T-helper 1 cell treated with Interleukin-12 subunit alpha and Interleukin-12 subunit beta and Interleukin-4 antibody, amounts not matched to agents 30 ng/mL and 1 ng/mL, for 36 hours (primary cell): ENCODE measurements at regions not wholly inside any gene's neighbourhood (a gene's known extent, or its start where the extent isn't known, plus 50 kb on each side); places are given as distances from the start of the nearest gene placed in this dataset.
"Not testable (repeated sequence)": the region's sequence is repeated elsewhere in the genome, so short reads cannot be mapped to it uniquely, and the experiment has no call there.

ENCODE experiments used
- intact Hi-C: fragments of 100-400 bp; cut with micrococcal nuclease; formaldehyde crosslinking; loops from one replicate; pipeline ENCODE4 v1.15.1; 2024

GRCh38 chr11:16606784-16607674 is 131.4 kb upstream of the C11orf58 start:
- intact Hi-C loops: loop anchor here (1.0 to 5.0 kb wide), 4 partner anchors 7 to 1635 kb away; partner anchors contain the start of genes C11orf58 and CALCA

- intact Hi-C loops: loop anchor here (1.0 to 5.0 kb wide), 4 partner anchors 8 to 1634 kb away; partner anchors contain the start of genes C11orf58 and CALCA
Observed at GRCh38 chr11:16605894-16606783, 132.3 kb upstream of the C11orf58 start.

DNA sequence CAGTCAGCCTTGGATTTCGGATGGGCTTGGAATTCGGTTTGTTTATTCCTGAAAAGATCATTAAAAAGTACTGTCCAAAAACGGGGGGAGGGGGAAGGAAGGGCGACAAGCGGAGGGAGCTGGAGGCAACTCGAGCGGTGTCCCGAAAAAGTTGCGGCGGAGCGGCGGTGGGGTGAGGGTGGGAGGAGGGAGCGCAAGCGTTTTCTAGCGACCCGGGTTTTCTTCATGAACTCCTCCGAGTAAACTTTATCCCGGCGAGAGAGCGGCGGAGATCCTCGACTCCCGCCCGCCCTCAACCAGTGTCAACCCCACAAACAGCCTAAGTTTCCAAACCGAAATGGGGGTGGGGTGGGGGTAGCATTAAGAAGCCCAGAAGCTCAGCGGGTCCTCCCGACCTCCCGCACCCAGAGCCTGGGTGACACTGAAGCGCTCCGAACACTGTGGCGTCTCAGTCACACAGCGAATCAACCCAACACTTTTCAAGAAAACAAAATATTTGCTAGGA is 133.0 kb upstream of the C11orf58 start:
- intact Hi-C loops: loop anchor here (5.0 kb wide), 2 partner anchors 1132 to 1633 kb away; partner anchors contain the start of gene CALCA

DNA sequence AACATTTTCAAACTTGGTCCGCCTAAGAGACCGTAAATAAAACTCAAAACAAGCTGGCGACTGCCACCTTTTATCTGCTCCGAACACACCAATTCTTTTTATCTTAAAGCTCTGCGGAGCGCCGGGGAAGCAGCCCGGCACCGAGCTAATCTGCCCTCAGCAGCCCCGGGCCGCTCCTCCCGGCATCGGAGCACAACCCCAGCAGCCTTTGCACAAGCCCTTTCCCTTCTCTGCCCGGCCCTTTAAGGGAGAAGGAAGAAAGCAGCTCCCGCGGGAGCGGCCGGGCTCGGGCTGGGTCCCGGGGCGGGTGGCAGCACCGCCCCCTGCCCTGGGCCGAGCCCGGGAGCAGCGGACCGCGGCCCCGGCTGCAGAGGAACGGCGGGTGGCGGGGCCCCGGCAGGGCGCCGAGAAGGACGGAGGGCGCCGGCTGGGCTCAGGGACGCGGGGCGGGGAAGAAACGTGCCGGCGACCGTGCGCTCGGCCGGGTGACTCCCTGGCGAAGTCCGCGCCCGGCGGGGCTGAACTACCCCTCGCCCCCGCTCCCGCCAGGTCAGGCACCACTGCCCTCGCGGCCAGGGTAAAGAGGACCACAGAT is 133.6 kb upstream of the C11orf58 start:
- intact Hi-C loops: loop anchor here (5.0 kb wide), 2 partner anchors 1132 to 1633 kb away; partner anchors contain the start of gene CALCA

DNA sequence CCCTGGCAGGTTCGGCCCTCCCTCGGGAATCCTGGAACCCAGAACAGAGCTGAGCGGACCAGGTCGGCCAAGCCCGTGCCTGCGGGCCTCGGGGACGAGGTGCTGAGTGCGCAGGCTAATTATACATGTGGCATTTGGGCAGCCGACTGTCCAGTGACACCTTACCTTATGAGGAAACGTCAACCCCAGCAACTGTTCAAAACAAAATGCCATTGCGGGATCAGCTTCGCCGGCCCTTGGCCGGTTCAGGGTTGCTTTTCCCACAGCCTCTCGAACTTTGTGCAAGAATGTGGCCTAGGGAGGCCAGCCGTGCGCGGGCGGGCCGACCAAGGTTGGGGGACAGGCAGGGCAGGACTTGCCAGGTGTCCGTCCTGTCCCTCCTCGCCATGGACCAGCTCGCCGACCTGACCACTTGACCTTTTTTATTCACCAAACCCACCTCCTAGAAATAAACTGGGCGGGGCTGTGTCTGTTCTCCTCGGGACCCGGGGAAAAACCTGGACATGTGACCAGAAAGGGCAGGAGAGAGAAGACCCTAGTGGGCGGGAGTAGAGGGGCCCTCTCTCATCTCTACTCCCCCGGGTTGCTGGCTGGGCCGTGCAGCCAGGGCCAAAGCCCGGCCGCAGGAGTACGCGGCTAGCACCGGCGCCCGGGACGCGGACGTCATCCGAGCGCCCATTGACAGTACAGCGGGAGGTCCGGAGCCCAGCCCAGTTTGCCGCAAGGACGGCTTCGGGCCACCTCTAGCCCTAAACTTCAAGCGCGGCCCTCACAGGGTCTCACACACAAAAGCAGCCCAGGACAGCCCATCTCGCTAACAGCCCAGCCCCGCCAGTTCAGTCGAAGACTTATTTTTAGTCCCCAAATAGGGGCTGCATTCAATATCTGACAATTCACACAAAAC is 134.3 kb upstream of the C11orf58 start:
- intact Hi-C loops: no loop called here

- intact Hi-C loops: no loop called here
Observed at GRCh38 chr11:16603245-16603644, 135.2 kb upstream of the C11orf58 start.

DNA sequence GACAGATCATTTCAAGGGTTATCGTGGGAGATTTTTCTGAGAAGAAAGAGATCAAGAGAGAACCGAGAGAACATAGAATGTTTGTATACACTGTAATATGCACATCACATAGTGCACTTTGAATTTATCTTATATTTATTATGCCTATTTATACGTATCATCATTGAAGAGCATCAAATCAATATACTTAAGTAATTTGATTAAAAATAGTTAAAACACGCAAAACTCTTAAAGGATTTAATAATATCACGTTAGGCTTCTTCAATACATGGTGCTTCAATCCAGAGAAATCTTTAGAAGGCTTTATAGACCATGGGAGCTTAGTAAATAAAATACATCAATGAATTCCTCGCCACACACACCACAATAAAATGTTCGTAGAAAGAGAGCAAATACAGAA is 139.5 kb upstream of the C11orf58 start:
- intact Hi-C loops: loop anchor here (5.0 kb wide), 1 partner anchor 1622 kb away; no protein-coding TSS in a partner anchor

- intact Hi-C loops: loop anchor here (5.0 kb wide), 1 partner anchor 1621 kb away; no protein-coding TSS in a partner anchor
Observed at GRCh38 chr11:16598032-16598431, 140.4 kb upstream of the C11orf58 start.

- intact Hi-C loops: loop anchor here (5.0 kb wide), 1 partner anchor 1619 kb away; no protein-coding TSS in a partner anchor
Observed at GRCh38 chr11:16596231-16596630, 142.2 kb upstream of the C11orf58 start.

GRCh38 chr11:16591157-16591556 is 147.3 kb upstream of the C11orf58 start:
- intact Hi-C loops: no loop called here

DNA sequence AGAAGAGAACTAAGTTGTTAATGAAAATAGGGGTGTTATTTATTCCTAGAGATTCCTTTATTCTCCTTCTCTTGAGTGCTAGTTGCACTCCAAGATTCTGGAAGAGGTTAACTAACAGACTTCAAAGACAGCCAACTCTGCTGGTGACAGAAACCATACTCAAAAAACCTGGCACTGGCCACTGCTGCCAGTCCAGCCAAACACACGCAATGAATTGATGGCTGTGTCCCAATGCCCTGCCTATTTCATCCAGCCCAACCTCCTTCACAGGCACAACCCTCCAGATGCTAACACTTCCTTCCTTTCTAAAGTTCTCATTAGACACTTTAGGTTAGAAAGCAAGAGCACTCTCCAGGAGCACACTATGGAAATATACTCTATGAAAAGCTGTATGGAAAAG is 150.8 kb upstream of the C11orf58 start:
- intact Hi-C loops: no loop called here

GRCh38 chr11:16584569-16584968 is 153.9 kb upstream of the C11orf58 start:
- intact Hi-C loops: no loop called here

- intact Hi-C loops: not testable (repeated sequence)
Observed at GRCh38 chr11:16581078-16581477, 157.4 kb upstream of the C11orf58 start.

- intact Hi-C loops: no loop called here
Observed at GRCh38 chr11:16577490-16577889, 161.0 kb upstream of the C11orf58 start.

DNA sequence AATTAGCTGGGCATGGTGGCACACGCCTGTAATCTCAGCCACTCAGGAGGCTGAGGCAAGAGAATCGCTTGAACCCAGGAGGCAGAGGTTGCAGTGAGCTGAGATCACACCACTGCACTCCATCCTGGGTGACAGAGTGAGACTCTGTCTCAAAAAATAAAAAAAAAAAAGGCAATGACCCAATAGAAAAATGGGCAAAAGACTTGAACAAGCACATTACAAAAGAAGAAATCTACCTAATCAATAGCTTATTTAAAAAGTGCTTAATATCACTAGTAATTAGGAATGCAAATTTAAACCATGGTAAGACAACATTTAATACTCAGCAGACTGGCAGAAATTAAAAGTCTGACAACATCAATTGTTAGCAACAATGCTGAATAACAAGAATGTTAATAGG is 163.6 kb upstream of the C11orf58 start:
- intact Hi-C loops: not testable (repeated sequence)

- intact Hi-C loops: no loop called here
Observed at GRCh38 chr11:16572945-16573344, 165.5 kb upstream of the C11orf58 start.

- intact Hi-C loops: no loop called here
Observed at GRCh38 chr11:16561150-16561549, 177.3 kb upstream of the C11orf58 start.

DNA sequence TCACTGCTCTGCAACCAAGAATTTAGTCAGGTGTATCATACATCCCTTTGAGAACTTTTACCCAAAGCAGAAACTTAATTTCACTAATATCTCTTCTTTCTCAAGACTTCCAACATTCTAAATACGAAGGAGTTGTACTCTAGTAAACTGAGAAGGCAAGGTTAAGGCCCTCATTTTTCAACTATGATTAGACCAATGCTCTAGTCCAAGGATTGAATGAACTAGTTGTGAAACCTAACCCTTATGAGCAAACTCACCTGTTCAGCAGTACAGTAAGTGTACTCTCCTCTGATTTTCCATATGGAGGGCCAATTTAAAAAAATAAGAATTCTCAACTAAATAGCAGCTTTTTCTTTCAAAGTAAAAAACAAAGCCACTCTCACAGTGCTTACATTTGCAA is 180.0 kb upstream of the C11orf58 start:
- intact Hi-C loops: no loop called here

DNA sequence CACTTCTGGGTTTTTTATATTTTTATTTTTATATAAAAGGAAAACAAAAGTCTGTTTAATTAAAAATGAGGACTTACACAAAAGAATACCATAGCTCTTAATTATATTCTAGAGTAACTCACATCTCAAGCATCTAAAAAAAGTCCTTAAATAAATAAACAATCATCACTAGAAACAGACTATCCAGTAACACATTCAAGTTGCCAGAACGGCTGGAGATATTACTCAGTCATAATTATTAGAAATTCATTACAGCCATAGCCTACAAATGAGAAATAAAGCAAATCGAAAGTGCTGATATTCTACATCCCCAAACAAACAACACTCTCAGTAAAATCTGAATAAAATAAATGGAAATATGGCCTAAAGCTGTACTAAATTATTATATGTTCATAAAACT is 182.5 kb upstream of the C11orf58 start:
- intact Hi-C loops: no loop called here

- intact Hi-C loops: no loop called here
Observed at GRCh38 chr11:16554361-16554760, 184.1 kb upstream of the C11orf58 start.
